Ishikawa (cell line): ENCODE measurements at regions not wholly inside any gene's neighbourhood (a gene's known extent, or its start where the extent isn't known, plus 50 kb on each side); places are given as distances from the start of the nearest gene placed in this dataset.

Source experiments
- CEBPB ChIP-seq: IDR thresholded peaks from 2 replicates; pipeline ENCODE4 v1.6.1; 2012
- CREB1 ChIP-seq: IDR thresholded peaks from 2 replicates; pipeline ENCODE4 v1.6.1; 2012; ENCODE audit warnings: low read depth
- EGR1 ChIP-seq: IDR thresholded peaks from 2 replicates; pipeline ENCODE4 v1.6.1; 2012
- EP300 ChIP-seq: IDR thresholded peaks from 2 replicates; pipeline ENCODE4 v1.6.1; 2012; ENCODE audit warnings: borderline replicate concordance
- FOXM1 ChIP-seq: IDR thresholded peaks from 2 replicates; pipeline ENCODE4 v1.6.1; 2012; ENCODE audit warnings: low read depth, borderline replicate concordance
- MAX ChIP-seq: IDR thresholded peaks from 2 replicates; pipeline ENCODE4 v1.6.1; 2012
- NFIC ChIP-seq: IDR thresholded peaks from 2 replicates; pipeline ENCODE4 v1.6.1; 2012
- RAD21 ChIP-seq: IDR thresholded peaks from 2 replicates; pipeline ENCODE4 v1.6.1; 2012; ENCODE audit warnings: low read depth
- REST ChIP-seq: IDR thresholded peaks from 2 replicates; pipeline ENCODE4 v1.6.1; 2012; ENCODE audit warnings: low read depth, mild to moderate bottlenecking
- TAF1 ChIP-seq: IDR thresholded peaks from 2 replicates; pipeline ENCODE4 v1.6.1; 2012; ENCODE audit warnings: low read depth, mild to moderate bottlenecking
- TCF12 ChIP-seq: IDR thresholded peaks from 2 replicates; pipeline ENCODE4 v1.6.1; 2012; ENCODE audit warnings: low read depth
- TEAD4 ChIP-seq: IDR thresholded peaks from 2 replicates; pipeline ENCODE4 v1.6.1; 2012
- USF1 ChIP-seq: IDR thresholded peaks from 2 replicates; pipeline ENCODE4 v1.6.1; 2012
- YY1 ChIP-seq: IDR thresholded peaks from 2 replicates; pipeline ENCODE4 v1.6.1; 2012; ENCODE audit warnings: low read depth
- ZBTB7A ChIP-seq: IDR thresholded peaks from 2 replicates; pipeline ENCODE4 v1.6.1; 2012; ENCODE audit warnings: low read depth

- TF ChIP-seq TEAD4, result no peak
Observed at GRCh38 chr5:54404568-54404967, 50.9 kb upstream of the HSPB3 start.

GRCh38 chr5:54403885-54404416, 51.5 kb upstream of the HSPB3 start:
- no peak for TF ChIP-seq CEBPB
- no peak for TF ChIP-seq YY1
- no peak for TF ChIP-seq RAD21
- no peak for TF ChIP-seq FOXM1
- TF ChIP-seq TAF1, result no peak
- no peak for TF ChIP-seq MAX
- no peak for TF ChIP-seq EP300

- TF ChIP-seq NFIC, result no peak
- TF ChIP-seq MAX, result no peak
- TF ChIP-seq TAF1, result no peak
- no peak for TF ChIP-seq FOXM1
- no peak for TF ChIP-seq CEBPB
- no peak for TF ChIP-seq EGR1
- TF ChIP-seq YY1, result no peak
- TF ChIP-seq CREB1, result no peak
- no peak for TF ChIP-seq REST
- TF ChIP-seq EP300, result no peak
- TF ChIP-seq ZBTB7A, result no peak
- no peak for TF ChIP-seq TEAD4
- TF ChIP-seq RAD21, result no peak
- no peak for TF ChIP-seq USF1
- no peak for TF ChIP-seq TCF12
Observed at GRCh38 chr5:54403121-54403520, 52.4 kb upstream of the HSPB3 start.

GRCh38 chr5:54401515-54401914, 54.0 kb upstream of the HSPB3 start:
- no peak for TF ChIP-seq CREB1
- TF ChIP-seq EGR1, result no peak
- TF ChIP-seq USF1, result no peak
- no peak for TF ChIP-seq TAF1
- no peak for TF ChIP-seq TCF12
- no peak for TF ChIP-seq TEAD4
- no peak for TF ChIP-seq REST
- TF ChIP-seq FOXM1, result no peak
- no peak for TF ChIP-seq CEBPB
- no peak for TF ChIP-seq MAX
- no peak for TF ChIP-seq EP300
- TF ChIP-seq ZBTB7A, result no peak
- no peak for TF ChIP-seq YY1
- no peak for TF ChIP-seq RAD21
- TF ChIP-seq NFIC, result no peak

- TF ChIP-seq CREB1 (no peak), TAF1 (no peak)
Observed at GRCh38 chr5:54398191-54398590, 57.3 kb upstream of the HSPB3 start.

GRCh38 chr5:54397420-54397819, 58.1 kb upstream of the HSPB3 start:
- no peak for TF ChIP-seq FOXM1
- no peak for TF ChIP-seq TAF1
- TF ChIP-seq TCF12, result no peak

- TF ChIP-seq TCF12 (no peak), RAD21 (no peak), MAX (no peak), REST (no peak), CREB1 (no peak), USF1 (no peak), ZBTB7A (no peak), YY1 (no peak), TEAD4 (no peak), NFIC (no peak), CEBPB (no peak), EGR1 (no peak), FOXM1 (no peak), TAF1 (no peak), EP300 (no peak)
Observed at GRCh38 chr5:54390539-54391031, 64.9 kb upstream of the HSPB3 start.
